CD14-positive monocyte (primary cell): ENCODE measurements at regions not wholly inside any gene's neighbourhood (a gene's known extent, or its start where the extent isn't known, plus 50 kb on each side); places are given as distances from the start of the nearest gene placed in this dataset.

Experiments used
- DNase-seq, 3 donors: peaks; one replicate each; pipeline ENCODE4 v3.0.0-alpha.2; 2011 to 2022
- H2AFZ ChIP-seq: 2 replicates; pipeline ENCODE4 v1.6.0; 2012; ENCODE audit warnings: mild to moderate bottlenecking, low read depth, low read length, inconsistent platforms; ENCODE audit not compliant: insufficient read depth, poor library complexity, severe bottlenecking
- H3K27ac ChIP-seq, 2 donors: 1 replicate in 1 of 2; 2 replicates in 1 of 2; pipeline ENCODE4 v1.5.1; 2012 to 2013; ENCODE audit warnings: low read length in 2 of 2, control low read depth in 1 of 2, inconsistent platforms in 1 of 2, low read depth in 1 of 2, mild to moderate bottlenecking in 1 of 2
- H3K27me3 ChIP-seq, 2 donors: one replicate each; pipeline versions ENCODE4 v1.6.0 to v1.6.1; 2011 to 2013; ENCODE audit warnings: low read length in 2 of 2; ENCODE audit not compliant: control insufficient read depth in 2 of 2, insufficient read depth in 2 of 2
- H3K36me3 ChIP-seq, 2 donors: replicated peaks in 1 of 2; 1 replicate in 1 of 2; 2 replicates in 1 of 2; pipeline versions ENCODE4 v1.5.1 to v1.6.1; 2012 to 2013; ENCODE audit warnings: low read length in 2 of 2, control low read depth in 1 of 2, inconsistent platforms in 1 of 2, mild to moderate bottlenecking in 1 of 2; ENCODE audit not compliant: insufficient read depth in 2 of 2, control insufficient read depth in 1 of 2
- H3K4me1 ChIP-seq, 2 donors: 1 replicate in 1 of 2; 2 replicates in 1 of 2; pipeline versions ENCODE4 v1.5.1 to v1.6.1; 2012 to 2013; ENCODE audit warnings: low read length in 2 of 2, control low read depth in 1 of 2, inconsistent platforms in 1 of 2, mild to moderate bottlenecking in 1 of 2, moderate library complexity in 1 of 2; ENCODE audit not compliant: insufficient read depth in 2 of 2, control insufficient read depth in 1 of 2
- H3K4me2 ChIP-seq: replicated peaks from 2 replicates; pipeline ENCODE3; 2012; ENCODE audit warnings: low read length, moderate library complexity, mild to moderate bottlenecking; ENCODE audit not compliant: poor library complexity, severe bottlenecking; ENCODE audit errors: extremely low read depth
- H3K4me3 ChIP-seq, 3 experiments: fragments of 200-600 bp in 1 of 3; sonication (generic) in 1 of 3; replicated peaks in 1 of 3; 1 replicate in 2 of 3; 2 replicates in 1 of 3; pipeline ENCODE4 v1.5.1; 2011 to 2013; ENCODE audit warnings: low read length in 3 of 3, mild to moderate bottlenecking in 3 of 3, control low read depth in 2 of 3, low read depth in 2 of 3, inconsistent platforms in 1 of 3, moderate library complexity in 1 of 3
- H3K79me2 ChIP-seq: 2 replicates; pipeline ENCODE4 v1.6.0; 2012; ENCODE audit warnings: mild to moderate bottlenecking, control low read depth, inconsistent platforms, low read length, moderate library complexity; ENCODE audit not compliant: insufficient read depth
- H3K9ac ChIP-seq: 2 replicates; pipeline ENCODE4 v1.6.0; 2017; ENCODE audit warnings: low read length, mild to moderate bottlenecking; ENCODE audit not compliant: insufficient read depth, poor library complexity, severe bottlenecking
- H3K9me3 ChIP-seq, 2 donors: replicated peaks in 1 of 2; 1 replicate in 1 of 2; 2 replicates in 1 of 2; pipeline versions ENCODE4 v1.5.1 to v1.6.1; 2012 to 2013; ENCODE audit warnings: low read length in 2 of 2, control low read depth in 1 of 2; ENCODE audit not compliant: control insufficient read depth in 1 of 2, insufficient read depth in 1 of 2
- H4K20me1 ChIP-seq: 2 replicates; pipeline ENCODE4 v1.6.0; 2012; ENCODE audit warnings: mild to moderate bottlenecking, low read length, control low read depth, moderate library complexity; ENCODE audit not compliant: insufficient read depth
- H3K27ac Mint-ChIP-seq, 7 donors: one replicate each; pipeline ENCODE4 v1.8.0; 2020; ENCODE audit warnings: mild to moderate bottlenecking in 7 of 7, mixed read lengths in 7 of 7, moderate library complexity in 6 of 7, inconsistent platforms in 2 of 7
- H3K27me3 Mint-ChIP-seq, 3 donors: one replicate each; pipeline ENCODE4 v1.8.0; 2021 to 2022; ENCODE audit warnings: low read depth in 3 of 3, mild to moderate bottlenecking in 3 of 3, mixed read lengths in 3 of 3, moderate library complexity in 3 of 3, inconsistent platforms in 1 of 3
- H3K36me3 Mint-ChIP-seq, 2 donors: one replicate each; pipeline ENCODE4 v1.8.0; 2020; ENCODE audit warnings: mixed read lengths in 2 of 2, inconsistent platforms in 1 of 2, mild to moderate bottlenecking in 1 of 2
- H3K4me1 Mint-ChIP-seq: one replicate; pipeline ENCODE4 v1.8.0; 2020; ENCODE audit warnings: mild to moderate bottlenecking, mixed read lengths
- H3K4me3 Mint-ChIP-seq, 2 donors: one replicate each; pipeline ENCODE4 v1.8.0; 2020; ENCODE audit warnings: mild to moderate bottlenecking in 2 of 2, mixed read lengths in 2 of 2, moderate library complexity in 1 of 2
- H3K9me3 Mint-ChIP-seq, 7 donors: one replicate each; pipeline ENCODE4 v1.8.0; 2020 to 2022; ENCODE audit warnings: mixed read lengths in 7 of 7, mild to moderate bottlenecking in 6 of 7, moderate library complexity in 6 of 7, inconsistent platforms in 2 of 7
- CTCF ChIP-seq: fragments of 200-600 bp; IDR thresholded peaks from one replicate; pipeline ENCODE4 v1.8.0; 2022; ENCODE audit warnings: antibody characterized with exemption, mild to moderate bottlenecking
- WGBS: methylation state at CpG from one replicate; pipeline ENCODE4 v1.1.5; 2013; ENCODE audit warnings: missing lambda C conversion rate; ENCODE audit not compliant: insufficient coverage; 5-methylcytosine and 5-hydroxymethylcytosine counted together
- intact Hi-C, 2 donors: fragments of 100-400 bp; cut with micrococcal nuclease; formaldehyde crosslinking; loops; one replicate each; pipeline versions ENCODE4 v1.15.0 to v1.15.1; 2023

DNA sequence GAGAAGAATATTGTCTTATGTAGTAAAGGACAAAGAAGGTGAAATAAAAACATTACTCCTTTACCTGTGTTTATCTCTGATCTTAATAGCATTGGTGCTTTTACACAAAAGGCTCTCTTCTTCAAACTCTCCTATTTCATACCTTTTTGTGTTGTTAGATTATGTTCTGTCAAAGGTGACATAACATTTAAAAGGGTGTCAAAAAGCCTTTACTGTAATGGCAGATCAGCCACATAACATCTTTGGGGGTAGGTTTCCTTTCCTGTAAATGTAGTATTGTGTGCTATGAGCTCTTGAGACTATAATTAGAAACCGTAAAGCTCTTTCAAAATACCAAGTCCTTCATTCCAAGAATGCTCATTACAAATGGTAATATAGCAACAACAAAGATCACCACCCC lies 400.1 kb downstream of the LNPK start:
- Mint-ChIP-seq H3K4me1 (no peaks in the 10 kb centered on the region), H3K27me3 (no peaks in the 10 kb centered on the region)

GRCh38 chr2:175599966-175600831 lies 401.9 kb downstream of the LNPK start:
- no peak overlapping the region for H3K4me3 ChIP-seq
- H3K27me3 Mint-ChIP-seq: no peaks in the 10 kb centered on the region
- H2AFZ ChIP-seq: no peak overlapping the region
- intact Hi-C loops: no loop called here
- no peak for TF ChIP-seq CTCF
- no peaks in the 10 kb centered on the region for H3K36me3 ChIP-seq
- no peak for DNase-seq
- H3K27me3 ChIP-seq: no peaks in the 10 kb centered on the region
- no peaks in the 10 kb centered on the region for H4K20me1 ChIP-seq
- H3K36me3 Mint-ChIP-seq: no peaks in the 10 kb centered on the region
- no peak overlapping the region for H3K4me2 ChIP-seq
- no peaks in the 10 kb centered on the region for H3K9me3 ChIP-seq
- H3K27ac ChIP-seq: no peak overlapping the region
- H3K27ac Mint-ChIP-seq: no peak overlapping the region
- no peaks in the 10 kb centered on the region for H3K79me2 ChIP-seq
- WGBS: 90% methylated on average over 3 of the region's 7 CpGs
- H3K4me1 Mint-ChIP-seq: no peaks in the 10 kb centered on the region
- no peak overlapping the region for H3K9ac ChIP-seq
- H3K9me3 Mint-ChIP-seq: peaks cover 0 to 4% (median 0%) of the 10 kb centered on the region in 7 donors
- no peak overlapping the region for H3K4me3 Mint-ChIP-seq
- H3K4me1 ChIP-seq: no peaks in the 10 kb centered on the region

More for the DNA sequence above, 400.1 kb downstream of the LNPK start:
- H4K20me1 ChIP-seq: no peaks in the 10 kb centered on the region
- no peaks in the 10 kb centered on the region for H3K4me1 ChIP-seq
- no peak overlapping the region for H3K4me2 ChIP-seq
- no peak for DNase-seq
- Mint-ChIP-seq H3K36me3 (no peaks in the 10 kb centered on the region), H3K27ac (no peak overlapping the region), H3K9me3 (peaks cover 0 to 4% (median 0%) of the 10 kb centered on the region in 7 donors), H3K4me3 (no peak overlapping the region)
- H3K4me3 ChIP-seq: no peak overlapping the region
- H3K9ac ChIP-seq: no peak overlapping the region
- intact Hi-C loops: no loop called here
- no CpG with 5 or more reads among the region's 1 CpG for WGBS
- H3K27me3 ChIP-seq: no peaks in the 10 kb centered on the region
- no peak for TF ChIP-seq CTCF
- H3K9me3 ChIP-seq: no peaks in the 10 kb centered on the region
- H3K27ac ChIP-seq: no peak overlapping the region
- no peaks in the 10 kb centered on the region for H3K36me3 ChIP-seq
- no peak overlapping the region for H2AFZ ChIP-seq
- H3K79me2 ChIP-seq: no peaks in the 10 kb centered on the region
